Hepatocyte (in vitro differentiated cells): ENCODE measurements at regions not wholly inside any gene's neighbourhood (a gene's known extent, or its start where the extent isn't known, plus 50 kb on each side); places are given as distances from the start of the nearest gene placed in this dataset.
A peak's percentile ranks its signal among the peaks of the same experiment; 100 is the strongest.

Experiments used
- DNase-seq: peaks from one replicate; pipeline ENCODE4 v3.0.0-alpha.2; 2016; ENCODE audit warnings: low spot score
- H2AFZ ChIP-seq: fragments of 200-600 bp; sonication (generic); 2 replicates; pipeline ENCODE4 v1.6.0; 2016; ENCODE audit warnings: antibody characterized with exemption, mild to moderate bottlenecking
- H3K27ac ChIP-seq: fragments of 200-600 bp; sonication (generic); 2 replicates; pipeline ENCODE4 v1.5.1; 2016; ENCODE audit warnings: mild to moderate bottlenecking
- H3K27me3 ChIP-seq: fragments of 200-600 bp; sonication (generic); 2 replicates; pipeline ENCODE4 v1.6.1; 2016
- H3K36me3 ChIP-seq: fragments of 200-600 bp; sonication (generic); replicated peaks from 2 replicates; pipeline ENCODE4 v1.5.1; 2016; ENCODE audit warnings: low read depth; ENCODE audit not compliant: insufficient read depth
- H3K4me1 ChIP-seq: fragments of 200-600 bp; sonication (generic); 2 replicates; pipeline ENCODE4 v1.5.1; 2016; ENCODE audit warnings: mild to moderate bottlenecking, moderate library complexity; ENCODE audit not compliant: insufficient read depth
- H3K4me2 ChIP-seq: fragments of 200-600 bp; sonication (generic); 2 replicates; pipeline ENCODE4 v1.6.0; 2016
- H3K4me3 ChIP-seq: fragments of 200-600 bp; sonication (generic); 2 replicates; pipeline ENCODE4 v1.5.1; 2016; ENCODE audit warnings: mild to moderate bottlenecking
- H3K79me2 ChIP-seq: fragments of 200-600 bp; sonication (generic); 2 replicates; pipeline ENCODE4 v1.6.0; 2017; ENCODE audit warnings: mild to moderate bottlenecking
- H3K9me2 ChIP-seq: fragments of 200-600 bp; sonication (generic); replicated peaks from 2 replicates; pipeline ENCODE4 v1.6.0; 2017; ENCODE audit warnings: mild to moderate bottlenecking; ENCODE audit not compliant: insufficient read depth
- H3K9me3 ChIP-seq: fragments of 200-600 bp; sonication (generic); 2 replicates; pipeline ENCODE4 v1.5.1; 2016; ENCODE audit warnings: low read depth, mild to moderate bottlenecking
- H4K20me1 ChIP-seq: fragments of 200-600 bp; sonication (generic); 2 replicates; pipeline ENCODE4 v1.6.0; 2016; ENCODE audit warnings: mild to moderate bottlenecking; ENCODE audit not compliant: insufficient read depth, poor library complexity, severe bottlenecking
- CTCF ChIP-seq: fragments of 200-600 bp; sonication (generic); IDR thresholded peaks from 2 replicates; pipeline ENCODE4 v1.5.1; 2016; ENCODE audit warnings: antibody characterized with exemption, mild to moderate bottlenecking; ENCODE audit not compliant: poor library complexity
- EZH2 ChIP-seq: fragments of 200-600 bp; sonication (generic); IDR thresholded peaks from 2 replicates; pipeline ENCODE4 v1.6.1; 2016; ENCODE audit warnings: antibody characterized with exemption, mild to moderate bottlenecking, borderline replicate concordance
- EZH2phosphoT487 ChIP-seq: fragments of 200-600 bp; sonication (generic); IDR thresholded peaks from one replicate; pipeline ENCODE4 v1.6.1; 2018; ENCODE audit warnings: antibody characterized with exemption, mild to moderate bottlenecking, low read depth, moderate library complexity; ENCODE audit not compliant: unreplicated experiment, severe bottlenecking
- WGBS: methylation state at CpG from one replicate; pipeline ENCODE4 v1.1.6; 2016; ENCODE audit warnings: low lambda C conversion rate; ENCODE audit errors: missing lambda C conversion rate; 5-methylcytosine and 5-hydroxymethylcytosine counted together

- H2AFZ ChIP-seq = peak overlapping the region; percentile 71
These were observed 147.8 kb downstream of the ATXN7L3B start for GRCh38 chr12:74685385-74685784.

GRCh38 chr12:74689071-74689655, 151.5 kb downstream of the ATXN7L3B start:
- H3K36me3 ChIP-seq = no peaks in the 10 kb centered on the region
- no peak overlapping the region for H3K4me3 ChIP-seq
- no peaks in the 10 kb centered on the region for H3K79me2 ChIP-seq
- no peak overlapping the region for H3K27ac ChIP-seq
- no peaks in the 10 kb centered on the region for H3K9me3 ChIP-seq
- no peaks in the 10 kb centered on the region for H3K4me1 ChIP-seq
- H4K20me1 ChIP-seq = no peaks in the 10 kb centered on the region
- TF ChIP-seq EZH2 (no peak), EZH2phosphoT487 (no peak), CTCF (peak; percentile 83)
- H3K9me2 ChIP-seq = no peaks in the 10 kb centered on the region
- no peak overlapping the region for H3K4me2 ChIP-seq
- H3K27me3 ChIP-seq = no peaks in the 10 kb centered on the region
- WGBS = 41% methylated on average over 3 of the region's 3 CpGs
- DNase-seq = peak; percentile 68
- H2AFZ ChIP-seq = no peak overlapping the region

More at GRCh38 chr12:74685385-74685784, 147.8 kb downstream of the ATXN7L3B start:
- no peaks in the 10 kb centered on the region for H4K20me1 ChIP-seq
- no peaks in the 10 kb centered on the region for H3K9me2 ChIP-seq
- no peaks in the 10 kb centered on the region for H3K27me3 ChIP-seq
- no peaks in the 10 kb centered on the region for H3K79me2 ChIP-seq
- no peaks in the 10 kb centered on the region for H3K9me3 ChIP-seq
- 17% methylated on average over 5 of the region's 5 CpGs for WGBS
- H3K4me1 ChIP-seq = no peaks in the 10 kb centered on the region
- H3K27ac ChIP-seq = peak overlapping the region; percentile 56
- TF ChIP-seq EZH2phosphoT487 = no peak
- no peak for TF ChIP-seq EZH2
- no peak for TF ChIP-seq CTCF
- peak; percentile 13 for DNase-seq
- H3K4me2 ChIP-seq = peak overlapping the region; percentile 58
- H3K36me3 ChIP-seq = no peaks in the 10 kb centered on the region
- H3K4me3 ChIP-seq = no peak overlapping the region

GRCh38 chr12:74689929-74690328, 152.3 kb downstream of the ATXN7L3B start:
- TF ChIP-seq CTCF (no peak), EZH2 (no peak), EZH2phosphoT487 (no peak)
- no peaks in the 10 kb centered on the region for H3K4me1 ChIP-seq
- H3K4me3 ChIP-seq = no peak overlapping the region
- WGBS = 87% methylated on average over 2 of the region's 2 CpGs
- no peaks in the 10 kb centered on the region for H3K27me3 ChIP-seq
- no peak for DNase-seq
- no peak overlapping the region for H3K4me2 ChIP-seq
- no peaks in the 10 kb centered on the region for H3K79me2 ChIP-seq
- no peaks in the 10 kb centered on the region for H3K9me3 ChIP-seq
- no peaks in the 10 kb centered on the region for H4K20me1 ChIP-seq
- no peak overlapping the region for H3K27ac ChIP-seq
- H2AFZ ChIP-seq = no peak overlapping the region
- no peaks in the 10 kb centered on the region for H3K9me2 ChIP-seq
- no peaks in the 10 kb centered on the region for H3K36me3 ChIP-seq
